ENCODE measurements at regions not wholly inside any gene's neighbourhood (a gene's known extent, or its start where the extent isn't known, plus 50 kb on each side); places are given as distances from the start of the nearest gene placed in this dataset.
A peak's percentile ranks its signal among the peaks of the same experiment; 100 is the strongest.

DNA sequence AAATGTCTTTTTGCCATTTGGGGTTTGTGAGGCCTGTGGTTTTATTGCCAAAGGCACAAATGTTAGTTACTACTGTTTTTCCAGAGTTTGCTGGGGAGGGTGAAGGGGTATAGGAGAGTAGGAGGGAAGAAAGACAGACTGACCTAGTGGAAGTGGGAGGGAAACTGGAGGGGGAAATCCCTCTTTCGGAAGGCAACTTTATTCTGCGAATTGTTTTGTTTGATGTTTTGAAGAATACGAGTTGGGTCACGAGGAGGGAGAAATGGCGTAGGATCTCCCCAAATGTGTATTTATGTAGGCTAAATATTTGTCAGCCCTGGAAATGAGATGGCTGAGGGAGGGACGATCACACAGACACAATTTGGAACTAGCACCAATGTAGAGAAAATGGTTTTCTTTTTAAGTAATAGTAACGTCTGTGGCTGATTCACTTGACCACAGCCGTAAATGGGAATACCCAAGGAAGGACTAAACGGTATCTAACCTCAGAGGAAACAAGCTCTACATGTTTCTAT lies 172.3 kb downstream of the ICOS start:
- no peak for DNase-seq

DNA sequence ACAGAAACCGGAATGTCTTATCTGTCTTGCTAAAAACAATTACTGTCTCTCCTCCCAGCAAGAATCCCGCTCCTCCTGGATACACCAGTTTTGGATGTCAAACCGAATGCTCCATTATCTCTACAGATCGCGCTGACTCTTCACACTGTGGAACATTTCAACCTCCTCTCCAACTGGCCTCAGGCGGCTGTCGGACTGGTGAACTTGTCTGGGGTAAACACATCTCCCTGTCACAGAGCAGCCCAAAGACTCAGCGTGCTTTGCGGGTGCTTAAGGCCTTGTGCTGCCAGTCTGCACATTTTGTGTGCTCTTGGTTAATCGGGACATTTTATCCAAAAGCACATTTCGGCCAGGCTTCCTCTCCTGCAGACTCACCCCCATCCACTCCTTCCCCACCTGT lies 173.1 kb downstream of the ICOS start:
- no peak for DNase-seq

DNA sequence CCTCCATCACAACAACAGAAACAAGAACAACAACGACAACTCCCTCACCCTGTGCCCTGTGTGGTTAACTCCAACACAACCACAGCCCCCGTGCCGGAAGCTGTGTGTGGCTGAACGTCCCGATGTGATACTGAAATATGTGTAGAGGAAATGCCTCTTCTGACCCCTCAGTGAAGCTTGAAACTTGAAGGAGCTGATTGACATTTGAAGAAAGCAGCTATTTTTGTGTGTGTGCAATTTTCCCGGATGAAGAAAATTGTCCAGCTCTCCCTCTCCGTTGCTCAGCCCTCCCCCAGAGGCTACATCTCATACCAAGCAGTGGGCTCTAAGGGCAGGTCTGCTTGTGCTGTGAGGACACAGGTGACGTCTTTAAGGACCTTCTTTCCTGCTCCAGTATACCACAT lies 173.8 kb downstream of the ICOS start:
- DNase-seq: no peak

DNA sequence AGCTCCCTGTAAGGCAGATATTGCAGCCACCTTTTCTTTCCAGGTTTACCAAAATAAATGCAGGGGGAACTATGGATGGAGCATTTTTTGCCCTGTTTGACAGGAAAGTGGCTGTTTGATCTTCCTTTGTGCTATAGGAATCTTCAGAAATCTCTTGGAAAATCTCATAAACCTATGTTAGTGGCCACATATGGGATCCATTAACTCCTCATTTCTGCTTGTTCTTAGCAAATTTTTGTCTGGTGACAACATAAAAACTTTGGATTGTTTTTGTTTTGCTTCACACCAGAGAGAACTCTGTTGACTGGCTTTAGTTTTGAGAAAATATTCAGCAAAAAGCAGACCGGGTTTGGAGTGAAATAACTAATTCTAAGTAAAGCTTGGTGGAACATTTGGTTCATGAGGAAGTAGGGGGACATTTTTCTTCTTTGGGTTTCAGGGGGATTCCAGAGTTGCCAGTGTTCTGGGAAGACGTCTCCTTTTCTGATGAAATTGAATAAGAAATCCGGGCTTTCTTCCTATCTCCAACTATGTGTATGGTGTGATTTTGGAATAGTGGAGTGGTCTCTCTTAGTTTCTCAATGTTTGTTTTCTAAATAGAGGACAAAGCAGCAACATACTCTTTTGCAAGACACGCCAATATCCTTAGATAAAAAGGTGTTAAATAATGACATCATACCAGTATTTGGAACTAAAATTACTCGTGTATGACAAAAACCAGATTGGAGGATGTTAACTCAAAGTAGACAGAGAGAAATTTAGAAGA lies 174.4 kb downstream of the ICOS start:
- DNase-seq: peak; percentile 72

DNA sequence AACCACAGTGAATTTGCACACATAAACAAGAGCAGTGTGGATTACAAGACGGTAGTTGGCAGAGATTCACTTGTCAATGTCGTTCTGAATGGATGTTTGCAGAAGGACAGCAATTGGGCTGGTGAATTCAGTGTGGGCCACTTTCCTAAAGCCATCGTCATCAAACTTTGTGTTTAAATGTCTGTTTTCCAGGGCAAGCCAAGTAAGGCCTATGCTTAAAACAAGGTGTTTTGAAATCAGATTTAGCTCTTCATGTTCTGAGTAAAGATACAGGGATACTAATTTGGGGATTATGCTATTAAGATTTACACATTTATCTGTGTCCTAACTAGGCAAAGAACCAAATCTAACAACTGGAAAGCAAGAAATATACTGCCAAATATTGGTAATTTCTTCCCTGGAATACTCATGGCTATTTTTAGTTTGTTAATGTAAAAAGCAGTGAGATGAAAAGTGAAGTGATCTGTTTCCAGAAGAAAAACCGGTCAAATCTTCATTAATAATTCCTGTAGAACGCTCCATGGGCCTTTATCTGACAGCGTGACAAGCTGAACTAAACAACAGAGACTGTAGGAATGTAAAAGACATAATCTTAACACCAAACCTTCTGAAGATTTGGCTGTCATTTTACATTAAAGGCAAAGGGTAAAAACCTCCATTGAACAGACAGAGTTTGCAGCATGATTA lies 175.7 kb downstream of the ICOS start:
- DNase-seq: peak; percentile 61

DNA sequence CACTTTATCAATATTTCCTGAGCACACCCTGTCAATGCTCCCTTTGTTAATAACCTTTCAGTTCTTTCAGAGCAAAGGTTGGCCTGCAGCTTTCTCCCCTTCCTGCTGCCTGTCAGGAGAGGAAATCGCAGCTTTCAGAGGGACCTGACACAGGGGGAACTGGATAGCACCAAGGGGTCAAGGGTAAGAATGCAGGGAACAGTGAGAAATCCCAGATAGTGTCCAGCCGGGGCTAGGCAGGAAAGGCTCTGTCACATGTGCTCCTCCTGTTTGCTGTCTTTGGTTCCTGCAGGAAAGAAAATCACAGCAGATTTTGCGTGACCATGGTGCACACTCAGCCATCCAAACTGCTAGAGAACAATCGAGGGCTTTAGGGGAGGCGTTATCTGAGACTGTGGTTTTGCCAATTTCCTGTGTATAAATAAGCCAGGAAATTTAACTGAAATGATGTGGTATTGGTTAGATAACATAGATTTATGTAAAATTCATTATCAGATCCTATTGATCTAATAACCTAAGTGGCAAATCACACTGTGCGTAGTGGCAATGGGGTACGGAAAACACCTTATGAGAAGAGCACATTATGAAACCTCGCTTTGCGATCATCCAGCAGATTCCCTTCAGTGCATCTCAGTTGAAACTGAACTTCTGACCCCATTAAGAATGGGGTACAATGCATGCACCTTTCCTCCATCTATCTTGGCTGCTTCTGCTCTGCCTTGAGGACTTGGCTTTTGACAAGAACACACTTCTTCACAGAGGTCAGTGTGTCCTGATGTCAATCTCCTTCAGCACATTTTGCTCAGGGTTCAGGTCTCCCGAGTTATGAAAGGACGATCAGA lies 178.0 kb downstream of the ICOS start:
- DNase-seq: no peak

DNA sequence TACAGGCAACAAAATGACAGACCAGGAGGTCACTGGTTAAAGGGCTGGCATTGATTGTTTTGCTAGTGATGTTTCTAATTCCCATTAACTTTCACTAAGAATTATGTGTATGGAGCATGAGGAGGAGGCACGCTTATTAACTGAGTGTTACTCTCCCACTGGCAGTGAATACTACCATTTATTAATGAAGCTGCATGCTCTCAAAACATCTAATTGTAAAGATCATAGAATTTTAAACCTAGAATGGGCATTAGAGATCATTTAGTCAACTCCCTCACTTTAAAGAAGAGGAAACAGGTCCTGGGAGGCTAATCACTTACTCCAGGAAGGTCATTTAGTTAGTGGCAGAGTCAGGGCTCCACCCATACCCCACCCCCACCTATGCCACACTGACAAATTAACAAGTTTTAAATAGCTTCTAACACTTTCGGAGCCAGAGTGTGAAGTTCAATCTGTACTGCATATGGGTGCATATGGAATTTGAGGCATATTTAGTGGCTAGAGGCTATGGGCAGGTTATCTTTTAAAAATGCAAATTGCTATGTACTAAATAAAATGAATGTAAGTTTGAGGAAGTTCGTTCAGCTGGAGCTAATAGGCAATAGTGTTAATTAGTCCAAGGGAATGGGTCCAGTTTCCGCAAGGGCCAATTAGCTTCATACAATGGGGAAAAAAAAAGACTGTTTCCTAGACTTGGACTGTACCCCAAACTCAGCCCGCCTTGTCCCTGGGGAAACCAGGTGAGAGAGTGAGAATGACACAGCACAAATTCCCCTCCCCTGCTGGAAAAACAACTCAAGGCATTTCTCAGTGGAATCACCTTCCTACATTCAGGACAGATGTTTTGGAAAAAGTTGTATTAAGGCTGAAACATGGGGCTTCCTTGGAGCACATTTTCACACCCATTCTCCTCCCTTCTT lies 178.8 kb downstream of the ICOS start:
- DNase-seq: no peak

DNA sequence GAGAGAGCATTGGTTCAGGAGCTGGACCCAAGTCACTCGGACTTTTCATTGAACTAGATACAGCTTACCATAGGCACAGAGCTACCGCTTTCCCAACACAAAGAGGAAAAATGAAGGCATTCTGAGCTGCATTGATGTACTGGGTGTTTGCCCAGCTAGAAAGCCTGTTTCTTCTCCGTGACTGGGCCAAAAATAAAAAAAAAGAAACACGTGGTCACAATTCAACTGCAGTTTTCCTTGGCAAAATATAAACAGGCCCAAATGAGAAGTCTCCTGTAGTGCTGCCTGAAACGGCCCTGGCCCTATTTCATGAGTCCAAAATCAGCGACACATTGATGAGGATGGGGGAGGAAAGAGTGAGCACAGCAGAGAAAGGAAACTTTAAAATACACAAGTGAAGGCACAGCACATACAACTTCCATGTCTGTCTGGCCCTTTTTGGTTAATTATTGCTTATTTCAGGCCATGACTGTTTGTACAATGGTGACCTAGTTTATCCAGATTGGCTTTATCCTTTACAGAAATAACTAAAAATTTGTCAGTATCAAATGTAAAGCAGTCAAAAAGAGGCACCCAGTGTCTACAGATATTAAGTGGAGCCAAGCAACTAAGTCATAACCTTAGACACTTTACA lies 179.7 kb downstream of the ICOS start:
- DNase-seq: no peak

DNA sequence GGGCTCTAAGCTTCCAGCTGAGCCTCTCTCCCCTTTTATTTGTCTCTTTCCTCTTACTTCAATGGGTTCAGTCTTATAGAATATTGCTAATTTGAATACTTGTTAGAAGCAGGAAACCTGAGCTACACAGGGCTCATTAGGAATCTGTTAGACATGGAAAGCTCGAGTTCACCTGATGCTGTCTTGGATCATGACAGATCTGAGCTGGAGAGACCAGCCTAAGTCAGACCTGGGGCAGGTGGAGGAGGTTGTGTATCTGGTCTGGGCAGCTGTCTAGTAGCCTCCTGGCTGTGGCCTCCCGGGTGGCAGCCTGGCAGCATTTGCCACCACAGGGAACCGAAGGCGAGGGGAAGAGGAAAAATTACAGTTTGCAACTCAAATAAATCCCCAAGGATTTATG lies 185.9 kb downstream of the ICOS start:
- DNase-seq: no peak

DNA sequence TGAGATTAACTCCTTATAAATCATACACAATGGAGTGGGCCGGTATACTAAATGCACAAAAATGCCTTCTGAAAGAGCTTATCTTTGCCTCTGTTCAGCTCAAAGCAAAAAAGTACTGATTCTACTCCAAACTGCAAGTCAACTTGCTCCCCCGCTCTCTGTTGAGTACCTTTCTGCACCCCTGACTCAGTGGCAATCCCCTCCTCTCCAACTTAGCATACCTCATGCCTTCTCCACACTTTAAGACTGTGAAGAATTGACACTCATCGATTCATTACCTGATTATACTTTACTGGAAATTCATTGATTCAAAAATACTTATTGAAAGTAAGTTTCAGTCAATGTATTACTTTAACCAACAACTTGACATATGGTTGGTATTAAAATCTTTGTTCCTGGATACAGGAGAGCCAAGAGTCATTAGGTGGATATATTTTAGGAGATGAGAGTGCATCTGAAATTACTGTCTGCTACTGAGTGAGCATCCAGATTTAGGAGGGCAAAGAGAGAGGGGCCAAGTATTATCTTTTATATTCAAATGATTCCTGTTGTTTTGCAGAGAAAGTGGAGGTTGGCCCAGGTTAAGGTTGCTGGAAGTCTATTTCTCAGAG lies 187.7 kb downstream of the ICOS start:
- no peak for DNase-seq

DNA sequence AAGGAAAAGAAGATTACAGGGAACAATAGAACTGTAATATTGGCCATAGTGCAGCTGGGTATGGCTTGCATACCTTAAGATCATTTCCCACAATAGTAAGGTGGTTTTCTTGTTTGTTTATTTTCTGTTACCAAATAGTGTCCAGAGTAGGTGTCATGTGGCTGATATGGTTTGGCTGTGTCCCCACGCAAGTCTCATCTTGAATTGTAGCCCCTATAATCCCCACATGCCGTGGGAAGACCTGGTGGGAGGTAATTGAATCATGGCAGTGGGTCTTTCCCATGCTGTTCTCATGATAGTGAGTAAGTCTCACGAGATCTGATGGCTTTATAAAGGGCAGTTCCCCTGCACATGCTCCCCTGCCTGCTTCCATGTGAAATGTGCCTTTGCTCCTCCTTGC lies 190.1 kb downstream of the ICOS start:
- no peak for DNase-seq

DNA sequence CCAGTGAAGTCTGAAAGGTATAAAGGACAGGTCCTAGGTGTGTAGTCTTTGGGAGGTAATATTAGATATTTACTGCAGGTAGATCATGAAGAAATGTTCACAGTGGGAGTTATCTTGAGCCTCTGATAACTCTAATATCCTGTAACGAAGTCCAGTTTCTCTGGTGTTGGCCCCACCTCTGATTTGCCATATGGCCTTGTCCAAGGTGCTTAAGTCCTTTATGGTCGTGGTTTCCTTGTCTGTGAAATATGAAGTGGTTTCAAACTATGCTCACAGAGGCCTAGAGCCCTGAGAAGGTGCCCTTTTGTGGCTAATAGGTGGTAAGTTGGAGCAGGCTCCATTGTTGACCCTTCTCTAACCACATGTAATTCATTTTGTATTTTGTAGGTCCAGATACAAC lies 190.7 kb downstream of the ICOS start:
- DNase-seq: no peak

DNA sequence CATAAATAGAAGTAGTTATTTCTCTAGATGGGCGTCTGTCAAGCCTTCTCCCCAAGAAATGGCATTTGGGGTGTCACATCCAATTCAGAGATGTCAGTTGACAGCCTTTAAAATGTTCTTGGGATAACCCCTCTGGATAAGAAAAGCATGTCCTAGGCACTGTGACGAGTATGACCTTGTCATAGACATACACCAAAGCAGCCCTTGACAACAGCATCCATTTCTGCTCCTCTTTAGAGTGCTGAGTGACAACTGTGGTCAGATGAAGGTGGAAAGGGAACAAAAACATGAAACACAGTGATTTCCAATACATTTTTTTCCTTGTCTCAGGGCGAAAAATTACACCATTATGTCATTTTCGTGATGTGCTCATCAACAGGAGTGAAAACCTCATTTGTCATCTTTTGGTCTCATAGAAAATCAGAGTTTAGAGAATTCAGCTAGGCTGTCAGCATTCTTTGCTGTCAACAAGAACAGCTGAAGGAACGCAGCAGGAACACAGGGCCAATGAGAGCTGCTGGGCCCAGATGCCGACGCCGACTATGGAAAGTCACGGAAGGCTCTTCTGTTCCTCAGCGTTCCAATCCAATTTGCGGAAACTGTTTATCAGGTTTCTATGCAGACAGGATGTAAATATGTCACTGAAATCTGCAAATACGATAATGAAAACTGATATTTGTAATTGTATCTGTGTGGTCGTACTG lies 193.2 kb downstream of the ICOS start:
- no peak for DNase-seq

DNA sequence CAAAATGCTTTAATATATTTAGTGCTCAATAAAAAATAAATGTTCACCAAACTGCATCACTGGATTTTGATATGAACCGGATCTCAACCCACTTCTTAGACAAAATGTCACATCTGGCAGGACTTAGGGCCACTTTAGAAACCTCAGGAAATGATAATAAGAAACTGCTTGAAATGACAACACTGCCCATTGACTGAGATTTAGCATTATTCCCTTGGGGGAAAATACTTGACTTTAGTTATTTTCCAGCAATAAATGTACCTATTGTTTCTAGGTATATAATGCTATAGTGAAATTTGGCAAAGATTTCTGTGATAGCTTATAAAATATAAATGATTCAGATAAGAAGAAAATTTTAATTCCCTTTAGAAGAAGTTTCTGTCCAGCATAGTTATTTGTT lies 195.1 kb downstream of the ICOS start:
- no peak for DNase-seq

DNA sequence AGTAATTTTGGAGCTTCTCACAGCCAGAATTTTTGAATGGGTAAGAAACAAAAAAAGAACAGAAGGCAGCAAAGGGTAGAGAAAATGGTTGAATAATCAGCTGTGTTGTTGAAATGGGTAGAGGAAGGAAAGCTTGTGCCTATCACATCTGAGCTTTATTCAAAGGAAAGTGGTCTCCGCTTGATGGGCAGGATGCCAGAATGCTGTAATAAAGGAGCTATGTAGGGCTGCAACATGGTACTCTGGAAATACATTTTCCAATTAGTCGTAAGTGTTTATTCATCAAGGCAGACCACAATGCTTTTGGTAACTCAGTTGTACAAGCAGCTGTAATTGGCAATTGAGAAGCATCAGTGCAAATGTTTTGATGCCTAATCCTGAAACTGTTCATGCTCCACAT lies 196.9 kb downstream of the ICOS start:
- no peak for DNase-seq

DNA sequence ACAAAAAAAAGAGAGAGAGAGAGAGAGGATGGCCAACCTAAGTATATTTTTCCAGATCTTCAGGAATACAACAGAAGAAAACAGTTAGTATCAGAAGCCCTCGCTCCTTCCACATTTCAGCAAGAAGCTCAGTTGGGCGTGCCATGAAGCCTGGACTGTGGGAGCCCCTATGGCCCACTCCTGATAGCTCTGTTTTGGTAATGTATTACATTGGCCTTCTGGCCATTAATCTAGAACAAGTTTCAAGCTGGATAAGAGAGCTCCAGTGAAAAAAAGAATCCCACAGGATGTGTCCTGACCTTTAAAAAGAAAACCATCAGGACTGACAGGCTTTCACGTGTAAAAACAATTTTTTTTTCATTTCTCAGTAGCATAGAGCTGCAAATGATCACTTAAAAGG lies 197.9 kb downstream of the ICOS start:
- no peak for DNase-seq

DNA sequence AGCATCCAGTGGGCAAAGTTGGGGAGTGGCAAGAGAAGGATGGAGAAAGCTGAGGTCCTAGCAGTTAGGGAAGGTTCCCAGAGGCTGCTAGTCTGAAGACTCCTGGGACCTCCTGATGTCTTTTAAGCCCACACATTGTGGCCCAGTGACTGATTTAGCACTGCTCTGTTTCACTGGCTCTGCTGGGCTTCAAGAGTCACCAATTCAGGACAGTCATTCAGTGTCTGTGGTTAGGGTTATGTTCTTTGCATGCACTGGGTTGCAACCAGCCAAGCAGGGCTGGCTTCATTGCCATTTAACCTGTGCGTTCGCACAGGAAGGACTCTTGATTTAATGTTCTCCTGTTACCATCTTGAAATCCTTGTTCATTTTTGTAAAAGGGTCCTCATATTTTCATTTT lies 199.2 kb downstream of the ICOS start:
- no peak for DNase-seq

DNA sequence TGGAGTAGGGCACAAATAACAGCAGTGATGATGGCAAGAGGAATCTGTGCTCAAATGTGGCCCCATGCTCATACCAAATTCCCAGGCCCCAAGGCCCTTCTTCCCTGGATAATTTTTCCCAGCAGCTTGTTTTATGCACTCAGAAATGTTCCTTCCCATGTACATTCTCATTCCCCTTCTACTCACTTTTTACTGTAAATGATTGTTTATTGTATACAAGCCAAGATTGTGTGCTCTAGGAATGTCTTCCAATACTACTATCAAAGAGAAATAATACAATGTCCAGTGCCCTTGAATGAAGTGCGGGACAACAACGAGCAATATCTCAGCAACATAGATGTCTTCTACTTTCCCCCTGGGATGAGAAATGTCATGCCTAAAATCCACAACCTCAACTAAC lies 201.6 kb downstream of the ICOS start:
- DNase-seq: no peak

DNA sequence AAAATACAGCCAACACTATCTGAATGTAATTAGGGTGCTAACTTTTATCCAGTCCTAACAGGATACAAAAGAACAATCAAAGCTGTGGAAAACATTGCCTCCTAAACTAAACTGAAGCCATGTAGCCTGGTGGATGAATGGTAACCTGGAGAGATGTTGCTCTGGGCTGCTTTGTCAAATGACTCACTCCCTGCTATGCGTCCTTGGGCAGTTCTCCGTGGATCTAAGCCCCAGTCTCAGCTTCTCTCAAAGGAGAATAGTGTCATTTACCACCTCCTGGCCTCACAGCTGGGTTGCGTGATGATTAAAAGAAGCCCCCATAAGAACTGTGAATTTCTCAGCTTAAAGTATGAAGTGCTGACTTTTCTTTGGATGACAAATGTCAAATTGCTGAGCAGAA lies 203.7 kb downstream of the ICOS start:
- DNase-seq: no peak

Measured in muscle of arm (tissue), 1 donor.